ENCODE measurements at regions not wholly inside any gene's neighbourhood (a gene's known extent, or its start where the extent isn't known, plus 50 kb on each side); places are given as distances from the start of the nearest gene placed in this dataset.

GRCh38 chr15:35311615-35312014 is 226.5 kb upstream of the NANOGP8 start:
- Histone ChIP-seq H3K4me3 (ENCODE audit: insufficient read depth, low read depth, low read length) (no peak overlapping the region), H3K23ac (ENCODE audit: low read depth, low read length) (no peak overlapping the region), H3K79me1 (ENCODE audit: low read depth in 1 of 2, low read length in 2 of 2) (no peaks in the 10 kb centered on the region), H2AK5ac (ENCODE audit: low read depth, low read length) (no peak overlapping the region), H3K27ac (ENCODE audit: insufficient read depth, low read length) (no peak overlapping the region), H4K20me1 (ENCODE audit: insufficient read depth, low read length) (no peaks in the 10 kb centered on the region), H3K4me1 (ENCODE audit: control insufficient read depth, insufficient read depth, low read length) (peaks cover 10% of the 10 kb centered on the region), H2AK9ac (replicated peaks; ENCODE audit: low read depth, low read length, poor library complexity) (no peak overlapping the region), H3K9me3 (ENCODE audit: control insufficient read depth, insufficient read depth, low read length) (no peaks in the 10 kb centered on the region), H3K36me3 (ENCODE audit: control insufficient read depth, insufficient read depth, low read length) (no peaks in the 10 kb centered on the region), H3K9me1 (ENCODE audit: insufficient read depth, low read length) (peaks cover 2% of the 10 kb centered on the region; the same call in 1 of the 2 replicates), H4K8ac (ENCODE audit: low read depth in 2 of 2, low read length in 2 of 2) (no peak overlapping the region), H2AFZ (replicated peaks; ENCODE audit: low read length, poor library complexity) (no peak overlapping the region), H3K14ac (replicated peaks; ENCODE audit: low read depth, low read length) (no peak overlapping the region), H2BK20ac (ENCODE audit: low read depth, low read length) (no peak overlapping the region), H3K27me3 (ENCODE audit: control insufficient read depth, insufficient read depth, low read length) (no peaks in the 10 kb centered on the region), H3K4ac (ENCODE audit: low read depth, low read length) (no peak overlapping the region), H4K91ac (ENCODE audit: insufficient read depth, low read depth, low read length) (no peak overlapping the region), H3K18ac (ENCODE audit: low read depth, low read length) (no peak overlapping the region; the same call in 1 of the 2 replicates), H3K56ac (ENCODE audit: extremely low read depth, insufficient read depth, low read length) (no peak overlapping the region), H2BK120ac (ENCODE audit: low read depth, low read length) (no peak overlapping the region), H2BK5ac (ENCODE audit: low read depth, low read length, poor library complexity, severe bottlenecking) (no peak overlapping the region), H3K9ac (ENCODE audit: low read depth, low read length) (no peak overlapping the region), H3K4me2 (ENCODE audit: low read depth, low read length) (no peak overlapping the region), H2BK15ac (ENCODE audit: low read depth, low read length) (no peak overlapping the region), H4K5ac (ENCODE audit: low read depth, low read length) (no peak overlapping the region)
- in situ Hi-C loops (cut with MboI; ENCODE audit: low sequenced_read_pairs) (no loop called here), dilution Hi-C loops (cut with HindIII; ENCODE audit: low sequenced_read_pairs, unreplicated experiment) (no loop called here), intact Hi-C loops (cut with micrococcal nuclease) (no loop called here)
- no TSS peak for BruUV-seq (replicated peaks)
- ChIA-PET CTCF (interaction anchor here (0.6 to 1.8 kb wide), 3 partner anchors 38 to 363 kb away, joined by 3 to 5 read pairs (median 4); no protein-coding TSS in a partner anchor), POLR2A (ENCODE audit: unreplicated experiment) (no interaction called here)
- TF ChIP-seq CTCF (conservative IDR thresholded peaks at IDR 0.05; ENCODE audit: low read depth, low read length) (no peak), POLR2A (IDR thresholded peaks at IDR 0.05; ENCODE audit: low read depth, low read length) (no peak), MAFK (IDR thresholded peaks at IDR 0.05; ENCODE audit: low read depth, low read length) (no peak), NFE2L2 (IDR thresholded peaks at IDR 0.05; ENCODE audit: low read depth, low read length) (no peak), USF2 (IDR thresholded peaks at IDR 0.05; ENCODE audit: low read depth, low read length) (no peak), CEBPB (IDR thresholded peaks at IDR 0.05; ENCODE audit: low read depth, low read length) (no peak), MXI1 (IDR thresholded peaks at IDR 0.05; ENCODE audit: borderline replicate concordance, low read depth, low read length) (no peak), MAZ (IDR thresholded peaks at IDR 0.05; ENCODE audit: borderline replicate concordance, low read depth, low read length) (no peak), RCOR1 (IDR thresholded peaks at IDR 0.05; ENCODE audit: insufficient replicate concordance, low read length) (no peak), RAD21 (IDR thresholded peaks at IDR 0.05; ENCODE audit: low read length) (no peak), RFX5 (IDR thresholded peaks at IDR 0.05; ENCODE audit: low read depth, low read length) (no peak), CHD1 (IDR thresholded peaks at IDR 0.05; ENCODE audit: low read depth, low read length) (no peak), FOS (IDR thresholded peaks at IDR 0.05; ENCODE audit: low read depth, low read length) (no peak), ELK1 (IDR thresholded peaks at IDR 0.05; ENCODE audit: borderline replicate concordance, low read depth, low read length) (no peak), SMC3 (IDR thresholded peaks at IDR 0.05; ENCODE audit: low read depth, low read length) (no peak), BHLHE40 (IDR thresholded peaks at IDR 0.05; ENCODE audit: low read depth, low read length) (no peak)
- no CpG with 5 or more reads among the region's 3 CpGs for WGBS, 2 experiments (ENCODE audit: extremely low coverage in 2 of 2, insufficient read length in 1 of 2)
- ATAC-seq (ENCODE audit: low read depth) (no peak), DNase-seq (no peak)
